ENCODE measurements at regions not wholly inside any gene's neighbourhood (a gene's known extent, or its start where the extent isn't known, plus 50 kb on each side); places are given as distances from the start of the nearest gene placed in this dataset.
A peak's percentile ranks its signal among the peaks of the same experiment; 100 is the strongest.

DNA sequence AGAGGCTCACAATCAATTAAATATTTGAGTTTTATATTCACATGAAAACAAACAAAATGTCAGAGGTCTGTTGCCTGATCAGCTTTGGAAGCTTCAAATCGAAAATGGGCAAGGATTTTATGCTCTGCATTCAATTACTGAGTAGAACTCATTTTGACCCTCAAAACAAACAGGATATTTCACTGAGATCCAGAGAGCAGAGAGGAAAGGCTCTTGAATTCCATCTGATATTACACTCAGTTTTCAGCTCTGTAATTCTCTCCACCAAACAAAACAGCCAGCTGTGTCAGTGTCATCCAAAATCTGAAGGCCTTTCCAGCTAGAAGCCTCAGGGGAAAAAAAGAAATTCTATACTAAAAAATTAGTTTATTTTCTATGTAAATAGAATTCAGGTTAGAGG lies 128.6 kb upstream of the FLRT2 start:
- H3K4me3 ChIP-seq (ENCODE audit: low read depth in 1 of 2, low read length in 2 of 2), result no peak overlapping the region
- no peak overlapping the region for H3K27ac ChIP-seq (ENCODE audit: low read length)
- no peaks in the 10 kb centered on the region for H3K36me3 ChIP-seq (ENCODE audit: control insufficient read depth in 1 of 2, insufficient read depth in 2 of 2, low read length in 2 of 2)
- H3K9me3 ChIP-seq (ENCODE audit: control insufficient read depth in 1 of 2, low read length in 2 of 2), result no peaks in the 10 kb centered on the region
- H3K27me3 ChIP-seq (ENCODE audit: low read depth, low read length), result no peaks in the 10 kb centered on the region
- H3K4me1 ChIP-seq (ENCODE audit: control insufficient read depth in 1 of 2, insufficient read depth in 2 of 2, low read length in 2 of 2), result no peaks in the 10 kb centered on the region

DNA sequence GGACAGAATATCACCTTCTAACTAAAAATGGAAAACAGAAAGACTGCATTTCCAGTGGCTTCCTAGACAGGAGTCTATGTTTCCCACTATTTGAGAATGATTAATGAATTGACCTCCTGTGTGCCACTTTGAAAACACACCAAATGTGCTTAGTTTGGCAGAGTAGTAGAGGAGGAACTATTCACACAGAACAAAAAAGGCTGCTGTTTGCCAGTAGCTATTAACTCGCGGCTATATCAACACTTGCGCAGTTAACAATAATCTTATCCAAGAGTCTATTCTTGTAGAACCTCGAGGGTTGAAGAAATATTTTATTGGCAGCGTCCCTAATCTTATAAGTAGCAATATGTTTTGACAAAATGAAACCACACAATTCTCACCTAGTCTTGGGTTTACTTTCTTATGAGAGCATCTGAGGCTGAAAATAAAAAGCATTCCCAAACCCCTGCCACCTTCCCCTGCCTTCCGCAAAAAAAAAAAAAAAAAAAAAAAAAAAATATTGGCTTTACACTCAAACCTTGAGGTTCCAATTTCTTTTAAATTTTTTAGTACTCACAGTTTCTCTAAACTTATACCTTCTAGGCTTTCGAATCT lies 127.3 kb upstream of the FLRT2 start:
- no peaks in the 10 kb centered on the region for H3K36me3 ChIP-seq (ENCODE audit: control insufficient read depth in 1 of 2, insufficient read depth in 2 of 2, low read length in 2 of 2)
- H3K27ac ChIP-seq (ENCODE audit: low read length), result no peak overlapping the region
- no peaks in the 10 kb centered on the region for H3K4me1 ChIP-seq (ENCODE audit: control insufficient read depth in 1 of 2, insufficient read depth in 2 of 2, low read length in 2 of 2)
- no peak overlapping the region for H3K4me3 ChIP-seq (ENCODE audit: low read depth in 1 of 2, low read length in 2 of 2)
- no peaks in the 10 kb centered on the region for H3K9me3 ChIP-seq (ENCODE audit: control insufficient read depth in 1 of 2, low read length in 2 of 2)
- H3K27me3 ChIP-seq (ENCODE audit: low read depth, low read length), result no peaks in the 10 kb centered on the region

DNA sequence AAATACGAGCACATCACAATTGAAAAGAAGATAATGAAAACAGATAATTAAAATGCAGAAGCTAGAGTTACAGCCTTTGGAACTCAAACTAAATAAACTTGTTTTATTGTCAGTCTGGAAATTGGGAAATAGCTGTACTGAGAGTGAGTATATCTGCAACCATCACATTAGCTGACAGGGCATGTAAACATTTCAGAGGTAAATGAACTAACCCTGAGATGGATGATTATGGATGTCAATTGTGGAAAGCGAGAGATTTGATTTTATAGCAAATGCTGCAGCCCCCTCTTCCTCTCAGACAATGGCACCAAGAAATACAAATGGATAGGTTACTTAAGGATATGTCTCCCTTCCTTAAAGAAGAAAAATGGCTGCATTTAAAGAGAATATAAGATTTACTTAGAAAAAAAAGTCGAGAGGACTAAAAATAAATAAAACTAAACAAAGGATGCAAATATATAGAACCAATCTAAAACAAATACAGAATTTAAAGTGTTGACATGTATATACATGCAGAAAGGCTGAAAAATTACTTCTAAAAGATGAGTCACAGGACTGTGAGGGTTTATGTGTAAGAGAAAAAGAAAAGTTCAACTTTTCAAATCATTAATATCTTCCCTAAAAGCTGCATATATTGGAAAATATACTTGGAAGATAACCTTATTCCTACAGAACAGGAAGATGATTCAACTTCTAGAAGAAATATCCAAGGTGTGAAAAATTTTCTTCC lies 120.3 kb upstream of the FLRT2 start:
- Histone ChIP-seq H3K27ac (ENCODE audit: low read length) (no peak overlapping the region), H3K4me3 (ENCODE audit: low read depth in 1 of 2, low read length in 2 of 2) (no peak overlapping the region), H3K9me3 (ENCODE audit: control insufficient read depth in 1 of 2, low read length in 2 of 2) (no peaks in the 10 kb centered on the region), H3K4me1 (ENCODE audit: control insufficient read depth in 1 of 2, insufficient read depth in 2 of 2, low read length in 2 of 2) (no peaks in the 10 kb centered on the region), H3K36me3 (ENCODE audit: control insufficient read depth in 1 of 2, insufficient read depth in 2 of 2, low read length in 2 of 2) (no peaks in the 10 kb centered on the region), H3K27me3 (ENCODE audit: low read depth, low read length) (no peaks in the 10 kb centered on the region)

DNA sequence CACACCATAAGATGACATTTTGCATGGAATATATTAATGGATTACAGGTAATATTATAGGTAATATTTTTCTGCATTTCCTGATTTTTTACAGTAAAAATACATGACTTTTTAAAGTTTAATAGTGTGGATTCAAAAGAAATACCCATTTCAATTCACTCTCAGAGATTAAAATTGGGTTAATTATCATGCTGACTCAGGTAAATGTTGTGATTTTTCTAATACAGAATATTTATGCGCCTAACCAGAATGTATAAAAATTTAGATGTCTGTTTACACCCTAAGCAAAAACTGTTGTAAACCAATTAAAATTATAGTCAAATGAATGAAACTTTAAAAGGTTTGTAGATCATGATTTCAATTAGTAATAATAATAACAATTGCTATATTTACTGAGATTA lies 117.2 kb upstream of the FLRT2 start:
- Histone ChIP-seq H3K4me3 (ENCODE audit: low read depth in 1 of 2, low read length in 2 of 2) (no peak overlapping the region), H3K27me3 (ENCODE audit: low read depth, low read length) (no peaks in the 10 kb centered on the region), H3K9me3 (ENCODE audit: control insufficient read depth in 1 of 2, low read length in 2 of 2) (no peaks in the 10 kb centered on the region), H3K36me3 (ENCODE audit: control insufficient read depth in 1 of 2, insufficient read depth in 2 of 2, low read length in 2 of 2) (no peaks in the 10 kb centered on the region), H3K27ac (ENCODE audit: low read length) (no peak overlapping the region), H3K4me1 (ENCODE audit: control insufficient read depth in 1 of 2, insufficient read depth in 2 of 2, low read length in 2 of 2) (no peaks in the 10 kb centered on the region)

DNA sequence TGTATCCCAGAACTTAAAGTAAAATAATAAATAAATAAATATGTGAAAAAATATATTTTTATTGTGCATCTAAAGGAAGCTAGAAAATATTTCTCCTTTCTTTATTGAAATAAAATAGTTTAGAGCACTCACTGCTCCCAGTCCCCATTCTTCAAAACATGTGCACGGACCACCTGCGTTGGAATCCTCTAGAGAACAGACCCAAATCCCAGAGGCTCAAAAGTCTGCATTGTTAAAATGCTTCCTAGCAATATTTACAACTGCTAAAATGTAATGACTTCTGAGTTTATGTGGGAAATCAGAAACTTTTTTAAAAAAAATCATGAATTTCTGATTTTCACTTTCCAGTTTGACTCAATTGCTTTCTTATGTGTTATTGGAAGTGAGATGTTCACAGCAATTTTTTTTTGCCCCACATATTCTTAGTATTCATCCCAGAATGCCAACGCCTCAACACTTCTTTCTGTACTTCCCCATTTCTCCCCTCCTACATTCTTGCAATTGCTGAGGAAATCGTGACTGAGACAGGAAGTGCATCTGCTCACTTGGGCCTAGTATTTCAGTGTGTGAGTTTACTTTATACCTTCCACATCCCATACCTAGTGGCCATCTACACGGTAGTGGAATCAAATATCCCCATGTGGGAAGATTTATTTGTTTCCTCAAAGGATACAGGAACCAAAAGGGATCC lies 116.0 kb upstream of the FLRT2 start:
- H3K27me3 ChIP-seq (ENCODE audit: low read depth, low read length), result no peaks in the 10 kb centered on the region

GRCh38 chr14:85415015-85415712 lies 114.8 kb upstream of the FLRT2 start:
- Histone ChIP-seq H3K36me3 (ENCODE audit: control insufficient read depth in 1 of 2, insufficient read depth in 2 of 2, low read length in 2 of 2) (no peaks in the 10 kb centered on the region), H3K4me1 (ENCODE audit: control insufficient read depth in 1 of 2, insufficient read depth in 2 of 2, low read length in 2 of 2) (no peaks in the 10 kb centered on the region), H3K27me3 (ENCODE audit: low read depth, low read length) (no peaks in the 10 kb centered on the region), H3K27ac (ENCODE audit: low read length) (no peak overlapping the region), H3K4me3 (ENCODE audit: low read depth in 1 of 2, low read length in 2 of 2) (peak overlapping the region in 1 of 2 donors; percentile 4), H3K9me3 (ENCODE audit: control insufficient read depth in 1 of 2, low read length in 2 of 2) (no peaks in the 10 kb centered on the region)

More for the DNA sequence above, 116.0 kb upstream of the FLRT2 start:
- Histone ChIP-seq H3K27ac (ENCODE audit: low read length) (no peak overlapping the region), H3K36me3 (ENCODE audit: control insufficient read depth in 1 of 2, insufficient read depth in 2 of 2, low read length in 2 of 2) (no peaks in the 10 kb centered on the region), H3K4me3 (ENCODE audit: low read depth in 1 of 2, low read length in 2 of 2) (no peak overlapping the region), H3K4me1 (ENCODE audit: control insufficient read depth in 1 of 2, insufficient read depth in 2 of 2, low read length in 2 of 2) (no peaks in the 10 kb centered on the region), H3K9me3 (ENCODE audit: control insufficient read depth in 1 of 2, low read length in 2 of 2) (no peaks in the 10 kb centered on the region)

DNA sequence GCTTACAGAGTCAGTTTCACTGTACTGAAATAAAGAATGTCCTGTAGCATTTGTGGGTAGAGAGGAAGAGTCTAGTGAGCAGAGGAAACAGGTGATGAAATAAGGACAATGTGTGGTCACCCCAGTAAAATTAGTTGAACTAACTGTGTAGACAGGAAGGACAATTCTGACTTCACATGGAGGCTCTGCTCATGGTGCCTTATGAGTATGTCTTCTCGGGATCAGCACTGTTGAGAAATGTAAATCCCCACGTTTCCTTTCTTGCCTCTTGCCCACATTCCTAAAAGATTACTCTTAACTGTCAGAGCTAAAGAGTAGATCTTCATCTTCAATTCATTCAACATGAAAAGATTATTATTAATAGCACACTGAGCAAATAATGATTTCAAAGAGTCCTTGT lies 113.2 kb upstream of the FLRT2 start:
- Histone ChIP-seq H3K27me3 (ENCODE audit: low read depth, low read length) (no peaks in the 10 kb centered on the region), H3K9me3 (ENCODE audit: control insufficient read depth in 1 of 2, low read length in 2 of 2) (no peaks in the 10 kb centered on the region), H3K4me1 (ENCODE audit: control insufficient read depth in 1 of 2, insufficient read depth in 2 of 2, low read length in 2 of 2) (no peaks in the 10 kb centered on the region), H3K36me3 (ENCODE audit: control insufficient read depth in 1 of 2, insufficient read depth in 2 of 2, low read length in 2 of 2) (no peaks in the 10 kb centered on the region), H3K27ac (ENCODE audit: low read length) (no peak overlapping the region), H3K4me3 (ENCODE audit: low read depth in 1 of 2, low read length in 2 of 2) (no peak overlapping the region)

DNA sequence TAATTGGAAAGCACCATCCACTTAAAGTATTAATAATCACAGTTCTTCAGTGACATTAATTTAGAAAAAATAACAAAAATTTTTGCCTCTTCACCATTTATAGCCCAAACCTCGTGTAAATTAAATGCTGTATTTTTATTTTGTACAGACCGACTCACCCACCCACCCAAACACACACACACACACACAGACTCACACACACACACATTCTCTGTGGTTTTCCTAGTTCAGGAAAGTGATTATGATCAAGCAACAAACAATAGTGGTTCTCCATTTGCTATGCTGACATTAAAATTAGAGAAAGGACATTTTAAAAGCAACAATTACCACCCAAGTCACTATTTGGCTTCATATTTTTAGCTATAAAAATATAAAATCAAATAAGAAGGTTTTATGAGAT lies 112.5 kb upstream of the FLRT2 start:
- Histone ChIP-seq H3K27me3 (ENCODE audit: low read depth, low read length) (no peaks in the 10 kb centered on the region), H3K27ac (ENCODE audit: low read length) (no peak overlapping the region), H3K4me3 (ENCODE audit: low read depth in 1 of 2, low read length in 2 of 2) (no peak overlapping the region), H3K4me1 (ENCODE audit: control insufficient read depth in 1 of 2, insufficient read depth in 2 of 2, low read length in 2 of 2) (no peaks in the 10 kb centered on the region), H3K36me3 (ENCODE audit: control insufficient read depth in 1 of 2, insufficient read depth in 2 of 2, low read length in 2 of 2) (no peaks in the 10 kb centered on the region), H3K9me3 (ENCODE audit: control insufficient read depth in 1 of 2, low read length in 2 of 2) (no peaks in the 10 kb centered on the region)

GRCh38 chr14:85418721-85419120 lies 111.2 kb upstream of the FLRT2 start:
- Histone ChIP-seq H3K9me3 (ENCODE audit: control insufficient read depth in 1 of 2, low read length in 2 of 2) (no peaks in the 10 kb centered on the region), H3K4me3 (ENCODE audit: low read depth in 1 of 2, low read length in 2 of 2) (no peak overlapping the region), H3K27me3 (ENCODE audit: low read depth, low read length) (no peaks in the 10 kb centered on the region), H3K36me3 (ENCODE audit: control insufficient read depth in 1 of 2, insufficient read depth in 2 of 2, low read length in 2 of 2) (no peaks in the 10 kb centered on the region), H3K27ac (ENCODE audit: low read length) (no peak overlapping the region), H3K4me1 (ENCODE audit: control insufficient read depth in 1 of 2, insufficient read depth in 2 of 2, low read length in 2 of 2) (no peaks in the 10 kb centered on the region)

GRCh38 chr14:85420278-85420677 lies 109.7 kb upstream of the FLRT2 start:
- Histone ChIP-seq H3K27me3 (ENCODE audit: low read depth, low read length) (no peaks in the 10 kb centered on the region), H3K27ac (ENCODE audit: low read length) (no peak overlapping the region), H3K4me3 (ENCODE audit: low read depth in 1 of 2, low read length in 2 of 2) (no peak overlapping the region), H3K36me3 (ENCODE audit: control insufficient read depth in 1 of 2, insufficient read depth in 2 of 2, low read length in 2 of 2) (no peaks in the 10 kb centered on the region), H3K9me3 (ENCODE audit: control insufficient read depth in 1 of 2, low read length in 2 of 2) (no peaks in the 10 kb centered on the region), H3K4me1 (ENCODE audit: control insufficient read depth in 1 of 2, insufficient read depth in 2 of 2, low read length in 2 of 2) (no peaks in the 10 kb centered on the region)

GRCh38 chr14:85420707-85421106 lies 109.2 kb upstream of the FLRT2 start:
- H3K36me3 ChIP-seq (ENCODE audit: control insufficient read depth in 1 of 2, insufficient read depth in 2 of 2, low read length in 2 of 2), result no peaks in the 10 kb centered on the region
- no peak overlapping the region for H3K4me3 ChIP-seq (ENCODE audit: low read depth in 1 of 2, low read length in 2 of 2)
- no peaks in the 10 kb centered on the region for H3K9me3 ChIP-seq (ENCODE audit: control insufficient read depth in 1 of 2, low read length in 2 of 2)
- H3K27me3 ChIP-seq (ENCODE audit: low read depth, low read length), result no peaks in the 10 kb centered on the region
- no peaks in the 10 kb centered on the region for H3K4me1 ChIP-seq (ENCODE audit: control insufficient read depth in 1 of 2, insufficient read depth in 2 of 2, low read length in 2 of 2)
- no peak overlapping the region for H3K27ac ChIP-seq (ENCODE audit: low read length)
